Stimulated activated CD8-positive, alpha-beta memory T cell treated with anti-CD3 and anti-CD28 coated beads, Interleukin-4, amount 100 ng/mL, for 4 hours (primary cell): ENCODE measurements at regions not wholly inside any gene's neighbourhood (a gene's known extent, or its start where the extent isn't known, plus 50 kb on each side); places are given as distances from the start of the nearest gene placed in this dataset.

ENCODE experiments used
- DNase-seq, 2 donors: peaks; one replicate each; pipeline ENCODE4 v3.0.0-alpha.2; 2020; ENCODE audit warnings: low read depth in 2 of 2, low spot score in 1 of 2

- no peak for DNase-seq
Observed at GRCh38 chr5:175195698-175196656, 248.0 kb downstream of the DRD1 start.

DNA sequence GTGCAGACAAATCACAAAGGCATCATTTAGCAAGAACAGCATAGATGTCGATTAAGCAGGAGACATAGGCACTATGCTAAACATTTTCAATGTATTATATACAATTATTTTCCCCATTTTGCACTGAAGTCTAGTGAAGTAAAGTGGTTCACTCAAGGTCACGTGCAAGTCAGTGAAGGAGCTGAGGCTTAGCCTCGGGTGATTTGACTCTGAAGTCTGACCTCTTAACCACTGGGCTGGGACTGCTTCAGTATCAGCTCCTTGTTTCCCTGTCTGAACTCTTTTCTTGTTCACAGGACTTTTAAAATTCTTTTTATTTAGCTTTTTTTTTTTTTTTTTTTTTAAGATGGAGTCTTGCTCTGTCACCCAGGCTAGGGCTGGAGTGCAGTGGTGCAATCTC, 262.7 kb downstream of the DRD1 start:
- no peak for DNase-seq

DNA sequence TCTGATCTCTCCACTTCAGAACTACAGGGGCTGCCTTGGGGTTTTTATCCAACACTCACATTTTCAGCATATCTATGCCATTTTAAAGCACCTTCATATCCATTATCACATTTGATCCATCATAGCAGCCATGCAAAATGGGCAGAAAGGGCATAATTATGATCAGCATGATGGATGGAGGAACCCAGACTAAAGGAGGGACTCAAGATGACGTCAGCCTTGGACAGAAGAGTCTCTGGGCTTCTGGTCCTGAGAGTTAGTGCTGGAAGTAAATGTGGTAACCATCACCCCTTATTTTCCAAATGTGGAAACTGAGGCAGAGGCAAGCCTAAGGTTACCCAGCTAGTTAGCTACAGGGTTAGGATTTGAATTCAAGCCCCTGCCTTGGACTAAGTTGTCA, 273.1 kb downstream of the DRD1 start:
- DNase-seq, result no peak

- no peak for DNase-seq
Observed at GRCh38 chr5:175168882-175169507, 275.0 kb downstream of the DRD1 start.

- no peak for DNase-seq
Observed at GRCh38 chr5:175166026-175166425, 278.0 kb downstream of the DRD1 start.

GRCh38 chr5:175163586-175164275, 280.3 kb downstream of the DRD1 start:
- DNase-seq, result no peak

DNA sequence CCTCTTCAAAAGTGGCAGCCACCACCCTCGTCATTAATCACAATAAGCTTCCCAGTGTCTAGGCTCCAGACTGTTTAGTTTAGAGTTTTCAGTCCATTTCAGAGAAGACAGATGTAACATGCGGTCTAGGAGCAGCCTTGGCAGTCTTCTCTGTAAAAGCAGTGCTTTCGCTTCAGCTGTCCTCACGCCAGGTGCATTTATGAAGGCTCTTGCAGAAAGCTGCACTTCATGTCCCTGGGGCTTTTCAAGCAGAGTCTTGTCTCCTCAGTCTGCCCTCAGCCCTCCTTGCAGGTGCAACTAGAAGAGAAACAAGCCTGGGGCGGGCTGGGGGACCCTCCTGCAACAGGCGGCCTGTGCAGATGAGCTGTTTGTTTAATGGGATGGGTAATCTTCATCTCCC, 281.9 kb downstream of the DRD1 start:
- DNase-seq, result no peak

DNA sequence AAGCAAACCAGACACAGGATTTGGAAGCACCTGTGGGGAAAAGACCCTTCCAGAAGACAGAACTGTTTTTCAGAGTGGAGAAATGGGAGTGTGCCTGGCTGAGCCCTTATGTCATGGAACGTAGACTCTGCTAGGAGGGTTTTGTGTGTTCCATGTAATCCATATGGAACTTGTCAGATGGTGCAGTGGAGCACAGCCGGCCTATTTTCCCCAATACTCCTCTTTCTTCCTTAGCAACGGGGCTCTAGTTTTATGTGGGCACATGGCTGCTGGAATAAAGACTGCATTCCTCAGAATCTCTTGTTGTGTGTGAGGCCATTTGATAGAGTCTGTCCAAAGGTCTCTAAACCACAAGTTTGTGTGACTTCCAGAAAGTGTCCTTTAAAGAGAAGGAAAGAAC, 284.0 kb downstream of the DRD1 start:
- no peak for DNase-seq

DNA sequence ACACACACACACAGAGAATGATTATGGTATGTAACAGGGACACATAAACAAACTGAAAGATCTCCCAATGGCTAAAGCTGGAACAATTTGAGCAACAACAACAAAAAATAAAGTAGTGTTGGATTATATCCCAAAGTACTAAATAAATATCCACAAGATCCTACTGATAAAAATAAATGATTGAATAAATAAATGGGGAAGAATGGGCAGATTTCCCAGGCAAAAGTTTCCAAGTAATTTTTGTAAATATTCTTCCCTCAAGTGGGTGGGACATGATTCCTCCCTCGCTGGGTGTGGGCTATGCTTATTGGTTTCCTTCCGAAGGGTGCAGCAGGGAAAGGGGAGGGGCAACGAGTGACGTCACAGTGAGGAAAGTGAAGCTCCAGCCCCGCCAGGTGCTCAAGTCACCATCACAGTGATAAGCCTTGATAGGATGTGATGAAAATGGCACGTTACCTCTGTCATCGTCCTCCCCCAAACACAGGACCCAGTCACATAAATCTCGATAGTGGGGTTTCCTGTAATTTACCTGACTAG, 295.3 kb downstream of the DRD1 start:
- DNase-seq, result no peak

GRCh38 chr5:175146733-175147132, 297.2 kb downstream of the DRD1 start:
- no peak for DNase-seq

DNA sequence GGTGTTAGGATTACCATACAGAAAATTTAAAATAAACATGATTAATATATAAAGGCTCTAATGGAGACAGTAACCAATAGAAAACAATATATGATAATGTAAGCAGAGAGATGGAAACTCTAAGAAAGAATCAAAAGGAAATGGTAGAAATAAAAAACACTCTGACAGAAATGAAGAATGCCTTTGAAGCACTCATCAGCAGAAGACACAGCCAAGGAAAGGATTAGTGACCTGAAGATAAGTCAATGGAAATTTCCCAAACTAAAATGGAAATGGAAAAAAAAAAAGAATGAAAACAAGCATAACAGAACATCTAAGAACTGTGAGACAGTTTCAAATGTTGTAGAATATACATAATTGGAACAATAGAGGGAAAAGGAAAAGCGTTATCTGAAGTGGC, 302.6 kb downstream of the DRD1 start:
- DNase-seq, result no peak

DNA sequence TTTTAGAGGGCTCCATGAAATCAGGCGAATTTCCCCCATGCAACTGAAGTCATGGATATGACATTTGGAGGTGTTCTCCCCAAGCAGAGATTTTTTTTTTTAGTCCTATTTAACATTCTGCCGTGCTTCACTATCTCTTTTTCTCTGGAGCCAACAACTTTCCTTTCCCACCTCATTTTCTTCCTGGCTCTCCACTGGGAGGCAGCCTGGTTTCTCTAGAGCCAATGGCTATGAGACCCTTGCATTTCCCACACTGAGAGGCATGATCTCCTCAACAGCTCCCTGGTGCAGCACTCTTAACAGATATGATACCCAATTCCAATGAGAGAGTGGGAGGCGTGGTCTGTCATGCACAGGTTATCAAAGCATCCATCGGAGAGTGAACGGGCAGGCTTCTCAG, 310.8 kb downstream of the DRD1 start:
- DNase-seq, result no peak

- DNase-seq, result no peak
Observed at GRCh38 chr5:175131432-175131831, 312.6 kb downstream of the DRD1 start.

- no peak for DNase-seq
Observed at GRCh38 chr5:175129619-175130018, 314.4 kb downstream of the DRD1 start.

- DNase-seq, result no peak
Observed at GRCh38 chr5:175129121-175129520, 314.9 kb downstream of the DRD1 start.

- DNase-seq, result no peak
Observed at GRCh38 chr5:175124821-175125220, 319.2 kb downstream of the DRD1 start.

GRCh38 chr5:175124251-175124813, 319.6 kb downstream of the DRD1 start:
- no peak for DNase-seq

DNA sequence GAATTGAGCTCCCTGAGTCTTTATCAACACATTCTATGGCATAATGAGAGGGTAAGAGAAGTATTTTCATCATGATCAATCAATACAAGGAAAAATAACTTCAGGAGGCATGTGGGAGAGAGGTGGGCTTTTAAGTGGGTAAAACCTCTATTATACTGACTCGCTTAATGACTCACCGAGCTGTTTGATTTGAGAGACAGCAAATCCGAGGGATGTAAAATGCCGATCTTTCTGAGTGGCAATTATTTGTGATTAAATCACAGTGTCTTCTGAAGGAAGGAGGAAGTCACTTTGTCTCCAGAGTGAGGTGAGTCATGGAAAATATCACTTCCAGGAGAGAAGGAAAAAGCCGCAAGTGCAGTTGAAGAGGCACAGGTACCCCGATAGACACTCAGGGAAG, 320.4 kb downstream of the DRD1 start:
- no peak for DNase-seq

GRCh38 chr5:175121457-175121856, 322.5 kb downstream of the DRD1 start:
- no peak for DNase-seq

- DNase-seq, result no peak
Observed at GRCh38 chr5:175120412-175120811, 323.6 kb downstream of the DRD1 start.

DNA sequence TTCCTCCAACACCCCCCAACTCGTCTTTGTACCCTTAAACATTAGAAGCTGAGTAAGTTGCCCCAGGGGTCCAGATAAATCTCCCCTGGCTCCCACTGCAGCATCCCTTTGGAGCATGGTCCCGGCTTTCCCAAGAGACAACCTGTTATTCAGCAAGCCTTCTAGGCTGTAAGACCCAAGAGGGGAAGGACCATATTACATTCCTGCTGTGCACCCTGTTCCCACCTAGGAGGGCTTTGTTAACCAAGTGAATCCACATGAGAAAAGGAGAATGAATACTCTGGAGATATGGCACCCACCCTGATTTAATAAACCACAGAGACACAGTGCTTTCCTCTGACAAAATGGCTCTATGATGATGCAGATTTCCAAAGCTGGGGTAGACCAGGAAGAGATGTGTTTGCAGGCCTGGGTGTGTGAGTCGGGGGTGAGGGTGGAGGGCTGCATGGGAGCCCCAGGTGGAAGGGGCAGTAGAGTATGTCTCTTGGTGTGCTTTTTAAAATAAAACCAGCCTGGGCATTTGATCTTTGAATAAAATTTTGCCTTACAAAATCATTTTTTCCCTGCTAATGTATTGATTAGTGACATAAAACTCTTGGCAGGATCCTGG, 325.2 kb downstream of the DRD1 start:
- DNase-seq, result no peak
